ENCODE measurements at regions not wholly inside any gene's neighbourhood (a gene's known extent, or its start where the extent isn't known, plus 50 kb on each side); places are given as distances from the start of the nearest gene placed in this dataset.

DNA sequence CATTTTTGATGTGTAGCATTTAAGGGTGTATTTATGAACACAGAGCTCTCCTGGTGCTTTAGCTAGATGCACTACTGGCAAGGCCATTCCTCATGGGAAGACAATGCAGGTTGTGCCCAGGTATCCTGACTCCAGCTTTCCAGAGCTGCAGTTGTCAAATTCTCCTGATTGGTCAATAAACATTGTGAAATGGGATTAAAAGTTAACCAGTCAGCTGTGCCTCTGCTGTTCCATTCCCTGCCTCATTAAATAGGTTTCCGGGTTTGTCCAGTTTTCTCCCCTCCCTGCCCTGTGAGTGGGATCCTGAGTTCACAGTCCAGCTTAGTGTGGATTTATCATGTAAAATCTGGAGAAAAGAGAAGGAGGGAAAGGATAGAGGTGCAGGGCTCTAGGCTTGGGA is 207.3 kb downstream of the SQOR start:
- TF ChIP-seq, protein P1, sequence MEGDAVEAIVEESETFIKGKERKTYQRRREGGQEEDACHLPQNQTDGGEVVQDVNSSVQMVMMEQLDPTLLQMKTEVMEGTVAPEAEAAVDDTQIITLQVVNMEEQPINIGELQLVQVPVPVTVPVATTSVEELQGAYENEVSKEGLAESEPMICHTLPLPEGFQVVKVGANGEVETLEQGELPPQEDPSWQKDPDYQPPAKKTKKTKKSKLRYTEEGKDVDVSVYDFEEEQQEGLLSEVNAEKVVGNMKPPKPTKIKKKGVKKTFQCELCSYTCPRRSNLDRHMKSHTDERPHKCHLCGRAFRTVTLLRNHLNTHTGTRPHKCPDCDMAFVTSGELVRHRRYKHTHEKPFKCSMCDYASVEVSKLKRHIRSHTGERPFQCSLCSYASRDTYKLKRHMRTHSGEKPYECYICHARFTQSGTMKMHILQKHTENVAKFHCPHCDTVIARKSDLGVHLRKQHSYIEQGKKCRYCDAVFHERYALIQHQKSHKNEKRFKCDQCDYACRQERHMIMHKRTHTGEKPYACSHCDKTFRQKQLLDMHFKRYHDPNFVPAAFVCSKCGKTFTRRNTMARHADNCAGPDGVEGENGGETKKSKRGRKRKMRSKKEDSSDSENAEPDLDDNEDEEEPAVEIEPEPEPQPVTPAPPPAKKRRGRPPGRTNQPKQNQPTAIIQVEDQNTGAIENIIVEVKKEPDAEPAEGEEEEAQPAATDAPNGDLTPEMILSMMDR (IDR thresholded peaks at IDR 0.05 in 2 of 3, conservative IDR thresholded peaks at IDR 0.05 in 1 of 3; ENCODE audit: control insufficient read depth in 2 of 3, extremely low read depth in 1 of 3, insufficient read depth in 1 of 3, low read depth in 3 of 3, low read length in 3 of 3) = no peak
- no peak for TF ChIP-seq POLR2A (IDR thresholded peaks at IDR 0.05; ENCODE audit: low read depth, low read length)
- no peak for TF ChIP-seq CHD2 (IDR thresholded peaks at IDR 0.05; ENCODE audit: borderline replicate concordance, low read depth, low read length)
- TF ChIP-seq SP1 (IDR thresholded peaks at IDR 0.05; ENCODE audit: low read depth, low read length) = no peak
- TF ChIP-seq STAT3 (IDR thresholded peaks at IDR 0.05; ENCODE audit: low read depth, low read length) = no peak
- TF ChIP-seq RCOR1 (conservative IDR thresholded peaks at IDR 0.05; ENCODE audit: low read depth, low read length) = no peak
- TF ChIP-seq, protein P2, sequence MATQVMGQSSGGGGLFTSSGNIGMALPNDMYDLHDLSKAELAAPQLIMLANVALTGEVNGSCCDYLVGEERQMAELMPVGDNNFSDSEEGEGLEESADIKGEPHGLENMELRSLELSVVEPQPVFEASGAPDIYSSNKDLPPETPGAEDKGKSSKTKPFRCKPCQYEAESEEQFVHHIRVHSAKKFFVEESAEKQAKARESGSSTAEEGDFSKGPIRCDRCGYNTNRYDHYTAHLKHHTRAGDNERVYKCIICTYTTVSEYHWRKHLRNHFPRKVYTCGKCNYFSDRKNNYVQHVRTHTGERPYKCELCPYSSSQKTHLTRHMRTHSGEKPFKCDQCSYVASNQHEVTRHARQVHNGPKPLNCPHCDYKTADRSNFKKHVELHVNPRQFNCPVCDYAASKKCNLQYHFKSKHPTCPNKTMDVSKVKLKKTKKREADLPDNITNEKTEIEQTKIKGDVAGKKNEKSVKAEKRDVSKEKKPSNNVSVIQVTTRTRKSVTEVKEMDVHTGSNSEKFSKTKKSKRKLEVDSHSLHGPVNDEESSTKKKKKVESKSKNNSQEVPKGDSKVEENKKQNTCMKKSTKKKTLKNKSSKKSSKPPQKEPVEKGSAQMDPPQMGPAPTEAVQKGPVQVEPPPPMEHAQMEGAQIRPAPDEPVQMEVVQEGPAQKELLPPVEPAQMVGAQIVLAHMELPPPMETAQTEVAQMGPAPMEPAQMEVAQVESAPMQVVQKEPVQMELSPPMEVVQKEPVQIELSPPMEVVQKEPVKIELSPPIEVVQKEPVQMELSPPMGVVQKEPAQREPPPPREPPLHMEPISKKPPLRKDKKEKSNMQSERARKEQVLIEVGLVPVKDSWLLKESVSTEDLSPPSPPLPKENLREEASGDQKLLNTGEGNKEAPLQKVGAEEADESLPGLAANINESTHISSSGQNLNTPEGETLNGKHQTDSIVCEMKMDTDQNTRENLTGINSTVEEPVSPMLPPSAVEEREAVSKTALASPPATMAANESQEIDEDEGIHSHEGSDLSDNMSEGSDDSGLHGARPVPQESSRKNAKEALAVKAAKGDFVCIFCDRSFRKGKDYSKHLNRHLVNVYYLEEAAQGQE (IDR thresholded peaks at IDR 0.05; ENCODE audit: low read depth, low read length) = no peak
- TF ChIP-seq, protein P3, sequence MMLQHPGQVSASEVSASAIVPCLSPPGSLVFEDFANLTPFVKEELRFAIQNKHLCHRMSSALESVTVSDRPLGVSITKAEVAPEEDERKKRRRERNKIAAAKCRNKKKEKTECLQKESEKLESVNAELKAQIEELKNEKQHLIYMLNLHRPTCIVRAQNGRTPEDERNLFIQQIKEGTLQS (IDR thresholded peaks at IDR 0.05; ENCODE audit: borderline replicate concordance, extremely low read depth, low read depth, low read length) = no peak
- no peak for TF ChIP-seq ZNF384 (IDR thresholded peaks at IDR 0.05; ENCODE audit: borderline replicate concordance, low read depth, low read length)
- no peak for TF ChIP-seq FOS (IDR thresholded peaks at IDR 0.05; ENCODE audit: borderline replicate concordance, extremely low read depth, insufficient read length)
- no peak for TF ChIP-seq MYC (IDR thresholded peaks at IDR 0.05; ENCODE audit: insufficient read depth, insufficient read length, insufficient replicate concordance, low read length, severe bottlenecking)
- TF ChIP-seq, protein P4, sequence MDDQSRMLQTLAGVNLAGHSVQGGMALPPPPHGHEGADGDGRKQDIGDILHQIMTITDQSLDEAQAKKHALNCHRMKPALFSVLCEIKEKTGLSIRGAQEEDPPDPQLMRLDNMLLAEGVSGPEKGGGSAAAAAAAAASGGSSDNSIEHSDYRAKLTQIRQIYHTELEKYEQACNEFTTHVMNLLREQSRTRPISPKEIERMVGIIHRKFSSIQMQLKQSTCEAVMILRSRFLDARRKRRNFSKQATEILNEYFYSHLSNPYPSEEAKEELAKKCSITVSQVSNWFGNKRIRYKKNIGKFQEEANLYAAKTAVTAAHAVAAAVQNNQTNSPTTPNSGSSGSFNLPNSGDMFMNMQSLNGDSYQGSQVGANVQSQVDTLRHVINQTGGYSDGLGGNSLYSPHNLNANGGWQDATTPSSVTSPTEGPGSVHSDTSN (IDR thresholded peaks at IDR 0.05; ENCODE audit: insufficient replicate concordance, low read depth, low read length) = no peak
- TF ChIP-seq EGR1 (IDR thresholded peaks at IDR 0.05; ENCODE audit: borderline replicate concordance in 1 of 2, low read depth in 2 of 2, low read length in 2 of 2) = no peak

Data from GM12878 (cell line).